ENCODE measurements at regions not wholly inside any gene's neighbourhood (a gene's known extent, or its start where the extent isn't known, plus 50 kb on each side); places are given as distances from the start of the nearest gene placed in this dataset.

- TF ChIP-seq POLR2AphosphoS5 (IDR thresholded peaks at IDR 0.05; ENCODE audit: insufficient read depth in 1 of 2, low read depth in 1 of 2) = no peak
- TF ChIP-seq, protein P1, sequence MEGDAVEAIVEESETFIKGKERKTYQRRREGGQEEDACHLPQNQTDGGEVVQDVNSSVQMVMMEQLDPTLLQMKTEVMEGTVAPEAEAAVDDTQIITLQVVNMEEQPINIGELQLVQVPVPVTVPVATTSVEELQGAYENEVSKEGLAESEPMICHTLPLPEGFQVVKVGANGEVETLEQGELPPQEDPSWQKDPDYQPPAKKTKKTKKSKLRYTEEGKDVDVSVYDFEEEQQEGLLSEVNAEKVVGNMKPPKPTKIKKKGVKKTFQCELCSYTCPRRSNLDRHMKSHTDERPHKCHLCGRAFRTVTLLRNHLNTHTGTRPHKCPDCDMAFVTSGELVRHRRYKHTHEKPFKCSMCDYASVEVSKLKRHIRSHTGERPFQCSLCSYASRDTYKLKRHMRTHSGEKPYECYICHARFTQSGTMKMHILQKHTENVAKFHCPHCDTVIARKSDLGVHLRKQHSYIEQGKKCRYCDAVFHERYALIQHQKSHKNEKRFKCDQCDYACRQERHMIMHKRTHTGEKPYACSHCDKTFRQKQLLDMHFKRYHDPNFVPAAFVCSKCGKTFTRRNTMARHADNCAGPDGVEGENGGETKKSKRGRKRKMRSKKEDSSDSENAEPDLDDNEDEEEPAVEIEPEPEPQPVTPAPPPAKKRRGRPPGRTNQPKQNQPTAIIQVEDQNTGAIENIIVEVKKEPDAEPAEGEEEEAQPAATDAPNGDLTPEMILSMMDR (IDR thresholded peaks at IDR 0.05) = no peak
These were observed 229.5 kb upstream of the MEX3C start for GRCh38 chr18:51426996-51427395.

Data from vagina (tissue), 2 donors.